ENCODE measurements at regions not wholly inside any gene's neighbourhood (a gene's known extent, or its start where the extent isn't known, plus 50 kb on each side); places are given as distances from the start of the nearest gene placed in this dataset.
"Not testable (repeated sequence)": the region's sequence is repeated elsewhere in the genome, so short reads cannot be mapped to it uniquely, and the experiment has no call there.

DNA sequence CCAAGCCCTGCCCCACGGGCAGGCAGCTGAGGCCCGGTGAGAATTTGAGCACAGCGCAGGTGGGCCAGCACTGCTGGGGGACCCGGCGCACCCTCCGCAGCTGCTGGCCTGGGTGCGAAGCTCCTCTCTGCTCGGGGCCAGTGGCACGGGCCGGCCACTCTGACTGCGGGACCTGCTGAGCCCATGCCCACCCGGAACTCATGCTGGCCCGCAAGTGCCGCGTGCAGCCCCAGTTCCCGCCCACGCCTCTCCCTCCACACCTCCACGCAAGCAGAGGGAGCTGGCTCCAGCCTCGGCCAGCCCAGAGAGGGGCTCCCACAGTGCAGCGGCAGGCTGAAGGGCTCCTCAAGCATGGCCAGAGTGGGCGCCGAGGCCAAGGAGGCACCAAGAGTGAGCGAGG lies 190.1 kb upstream of the IGFBP7 start:
- not testable (repeated sequence) for H3K9me3 ChIP-seq (ENCODE audit: control insufficient read depth in 2 of 2, insufficient read depth in 1 of 2, low read depth in 1 of 2, low read length in 1 of 2); H3K4me1 ChIP-seq (ENCODE audit: control insufficient read depth in 3 of 3, insufficient read depth in 2 of 3, low read depth in 1 of 3, low read length in 2 of 3); H3K27me3 ChIP-seq (ENCODE audit: control insufficient read depth in 3 of 3, insufficient read depth in 3 of 3, low read length in 3 of 3); H3K36me3 ChIP-seq (ENCODE audit: control insufficient read depth in 3 of 3, insufficient read depth in 2 of 3, low read depth in 1 of 3, low read length in 3 of 3); DNase-seq; H3K27ac ChIP-seq (ENCODE audit: low read depth in 1 of 3, low read length in 2 of 3); H3K4me3 ChIP-seq (ENCODE audit: low read depth in 1 of 3, low read length in 3 of 3); FAIRE-seq
- WGBS, 3 donors: 87 to 98% (median 94%) methylated on average over 19 to 23 of the region's 23 CpGs

DNA sequence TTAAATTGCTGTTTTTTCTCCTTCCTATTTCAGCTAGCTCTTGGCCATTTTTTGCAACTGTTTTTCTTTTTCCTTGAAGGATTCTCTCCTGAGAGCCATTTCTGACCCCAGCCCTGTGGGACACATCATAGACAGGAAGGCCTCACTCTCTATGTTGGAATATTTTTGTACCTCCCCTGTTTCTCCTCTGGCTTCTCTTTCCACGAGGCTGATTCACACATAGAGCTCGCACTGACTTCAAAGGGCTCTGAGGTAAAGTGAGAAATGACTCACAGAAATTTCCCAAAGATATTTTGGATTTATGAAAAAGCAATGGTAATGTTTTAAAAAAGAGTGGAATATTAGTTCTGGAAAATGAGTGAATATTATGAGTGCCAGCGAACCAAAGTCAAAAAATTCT lies 181.7 kb upstream of the IGFBP7 start:
- no peak overlapping the region for H3K4me3 ChIP-seq (ENCODE audit: low read depth in 1 of 3, low read length in 3 of 3)
- WGBS, 3 donors: 57 to 75% (median 69%) methylated on average over 3 of the region's 3 CpGs
- H3K4me1 ChIP-seq (ENCODE audit: control insufficient read depth in 3 of 3, insufficient read depth in 2 of 3, low read depth in 1 of 3, low read length in 2 of 3): no peaks in the 10 kb centered on the region
- H3K27me3 ChIP-seq (ENCODE audit: control insufficient read depth in 3 of 3, insufficient read depth in 3 of 3, low read length in 3 of 3): no peaks in the 10 kb centered on the region
- no peaks in the 10 kb centered on the region for H3K36me3 ChIP-seq (ENCODE audit: control insufficient read depth in 3 of 3, insufficient read depth in 2 of 3, low read depth in 1 of 3, low read length in 3 of 3)
- H3K27ac ChIP-seq (ENCODE audit: low read depth in 1 of 3, low read length in 2 of 3): no peak overlapping the region
- FAIRE-seq (no peak), DNase-seq (no peak)
- H3K9me3 ChIP-seq (ENCODE audit: control insufficient read depth in 2 of 2, insufficient read depth in 1 of 2, low read depth in 1 of 2, low read length in 1 of 2): no peaks in the 10 kb centered on the region

DNA sequence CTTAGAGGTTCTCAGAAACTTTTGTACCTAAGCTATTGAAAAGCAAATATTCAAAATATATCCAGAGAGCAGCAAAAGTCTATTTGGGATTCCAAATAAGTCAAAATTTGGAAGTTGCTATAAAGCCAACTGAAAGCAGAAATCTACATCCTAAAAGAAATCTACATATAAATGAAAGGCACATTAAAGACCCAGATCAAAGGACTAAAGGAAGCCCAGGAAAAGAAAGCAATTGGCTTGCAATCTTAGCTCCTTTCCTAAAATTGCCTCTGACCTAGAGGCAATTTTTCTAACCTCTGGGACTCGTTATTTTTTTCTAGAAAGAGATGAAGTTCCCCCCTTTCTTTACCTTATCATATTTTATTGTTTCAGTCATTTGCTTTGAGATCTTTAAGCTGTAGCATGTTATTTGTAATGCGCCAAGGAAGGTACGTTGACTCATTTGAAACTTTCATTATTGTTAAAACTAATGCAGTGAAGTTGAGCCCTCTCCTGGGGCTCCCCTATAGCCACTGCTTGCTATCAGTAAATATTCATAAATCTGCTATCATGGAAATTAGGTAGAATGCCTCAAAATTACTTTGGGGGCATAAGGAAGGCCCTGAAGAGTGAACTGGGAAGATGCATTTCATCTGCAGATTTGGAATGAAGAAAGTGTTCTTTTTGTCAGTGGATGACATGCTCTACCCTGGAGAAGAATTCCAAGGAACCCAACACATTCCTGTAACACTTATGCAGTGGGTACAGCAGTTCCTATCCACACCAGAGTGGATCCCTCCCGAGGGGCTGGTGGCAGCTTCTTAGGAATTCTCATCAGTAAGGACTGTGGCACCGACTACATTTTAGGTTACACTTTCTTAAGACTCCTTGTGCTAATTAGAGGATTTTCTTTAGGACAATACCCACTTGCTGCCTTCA lies 177.8 kb upstream of the IGFBP7 start:
- Histone ChIP-seq H3K27ac (ENCODE audit: low read depth in 1 of 3, low read length in 2 of 3) (no peak overlapping the region), H3K4me1 (ENCODE audit: control insufficient read depth in 3 of 3, insufficient read depth in 2 of 3, low read depth in 1 of 3, low read length in 2 of 3) (no peaks in the 10 kb centered on the region), H3K36me3 (ENCODE audit: control insufficient read depth in 3 of 3, insufficient read depth in 2 of 3, low read depth in 1 of 3, low read length in 3 of 3) (no peaks in the 10 kb centered on the region), H3K27me3 (ENCODE audit: control insufficient read depth in 3 of 3, insufficient read depth in 3 of 3, low read length in 3 of 3) (no peaks in the 10 kb centered on the region), H3K9me3 (ENCODE audit: control insufficient read depth in 2 of 2, insufficient read depth in 1 of 2, low read depth in 1 of 2, low read length in 1 of 2) (no peaks in the 10 kb centered on the region), H3K4me3 (ENCODE audit: low read depth in 1 of 3, low read length in 3 of 3) (no peak overlapping the region)
- FAIRE-seq (no peak), DNase-seq (no peak)
- 57 to 62% (median 59%) methylated on average over 5 of the region's 5 CpGs for WGBS, 3 donors

DNA sequence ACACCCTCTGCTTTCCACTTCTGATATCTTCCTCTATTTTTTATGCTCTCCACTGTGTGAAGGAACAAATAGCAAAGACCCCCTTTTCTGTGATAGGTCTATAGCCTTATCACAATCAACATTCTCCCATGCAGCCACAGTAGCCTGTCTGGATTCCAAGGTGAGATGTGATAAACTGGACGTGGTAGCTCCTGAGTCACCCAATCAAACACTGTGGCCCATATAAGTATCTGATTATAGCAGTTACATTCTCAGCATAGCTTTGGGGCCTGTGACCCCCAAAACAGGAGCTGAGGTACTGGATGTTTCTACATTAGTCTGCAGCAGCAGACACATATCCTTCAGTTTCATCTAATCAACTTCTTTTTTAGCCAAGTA lies 172.7 kb upstream of the IGFBP7 start:
- Histone ChIP-seq H3K27me3 (ENCODE audit: control insufficient read depth in 3 of 3, insufficient read depth in 3 of 3, low read length in 3 of 3) (no peaks in the 10 kb centered on the region), H3K4me3 (ENCODE audit: low read depth in 1 of 3, low read length in 3 of 3) (no peak overlapping the region), H3K27ac (ENCODE audit: low read depth in 1 of 3, low read length in 2 of 3) (no peak overlapping the region), H3K4me1 (ENCODE audit: control insufficient read depth in 3 of 3, insufficient read depth in 2 of 3, low read depth in 1 of 3, low read length in 2 of 3) (no peaks in the 10 kb centered on the region), H3K9me3 (ENCODE audit: control insufficient read depth in 2 of 2, insufficient read depth in 1 of 2, low read depth in 1 of 2, low read length in 1 of 2) (no peaks in the 10 kb centered on the region), H3K36me3 (ENCODE audit: control insufficient read depth in 3 of 3, insufficient read depth in 2 of 3, low read depth in 1 of 3, low read length in 3 of 3) (no peaks in the 10 kb centered on the region)
- WGBS, 3 donors: 24 to 85% (median 66%) methylated on average over 1 of the region's 1 CpG
- DNase-seq: no peak
- FAIRE-seq: no peak

DNA sequence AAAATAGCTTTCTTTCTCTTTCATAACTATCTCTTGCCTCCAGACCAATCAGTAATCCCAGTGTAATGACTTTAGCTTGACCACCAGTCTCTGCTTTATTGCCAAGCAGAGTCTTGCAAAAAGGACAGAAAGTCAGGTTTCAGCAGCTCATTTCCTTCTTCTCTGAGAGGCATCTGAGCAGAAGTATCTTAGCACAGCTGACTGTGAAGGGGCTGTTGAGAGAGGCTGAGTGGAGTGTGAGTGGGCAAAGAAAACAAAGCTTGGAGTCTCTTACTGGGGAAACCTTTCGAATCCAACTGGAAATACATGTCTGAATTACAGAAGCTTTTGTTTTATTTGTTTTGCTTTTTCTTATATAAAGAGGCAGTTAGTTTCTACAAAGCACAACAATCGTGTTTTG lies 170.3 kb upstream of the IGFBP7 start:
- no peak overlapping the region for H3K27ac ChIP-seq (ENCODE audit: low read depth in 1 of 3, low read length in 2 of 3)
- no peaks in the 10 kb centered on the region for H3K4me1 ChIP-seq (ENCODE audit: control insufficient read depth in 3 of 3, insufficient read depth in 2 of 3, low read depth in 1 of 3, low read length in 2 of 3)
- WGBS, 3 donors: 68 to 79% (median 72%) methylated on average over 2 of the region's 2 CpGs
- DNase-seq (no peak), FAIRE-seq (no peak)
- no peaks in the 10 kb centered on the region for H3K9me3 ChIP-seq (ENCODE audit: control insufficient read depth in 2 of 2, insufficient read depth in 1 of 2, low read depth in 1 of 2, low read length in 1 of 2)
- no peaks in the 10 kb centered on the region for H3K27me3 ChIP-seq (ENCODE audit: control insufficient read depth in 3 of 3, insufficient read depth in 3 of 3, low read length in 3 of 3)
- no peak overlapping the region for H3K4me3 ChIP-seq (ENCODE audit: low read depth in 1 of 3, low read length in 3 of 3)
- no peaks in the 10 kb centered on the region for H3K36me3 ChIP-seq (ENCODE audit: control insufficient read depth in 3 of 3, insufficient read depth in 2 of 3, low read depth in 1 of 3, low read length in 3 of 3)

DNA sequence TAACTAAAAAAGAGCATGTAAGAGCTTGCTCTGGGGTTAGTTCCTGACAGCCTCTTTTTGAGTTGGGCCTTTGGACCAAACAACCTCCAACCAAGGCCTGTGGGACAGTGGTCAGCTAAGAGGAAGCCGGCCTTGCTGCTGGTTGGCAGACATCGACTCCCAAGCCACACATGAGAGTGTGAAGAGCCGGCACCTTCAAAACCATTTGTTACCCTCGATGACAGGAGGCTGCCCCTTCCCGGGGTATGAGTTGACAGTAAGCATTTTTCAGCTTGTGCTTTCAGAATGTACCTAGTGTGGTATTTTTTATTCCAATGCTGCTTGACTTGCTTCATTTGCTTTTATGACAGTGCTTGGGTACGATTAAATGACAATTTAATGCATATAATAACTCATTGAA lies 168.6 kb upstream of the IGFBP7 start:
- H3K4me1 ChIP-seq (ENCODE audit: control insufficient read depth in 3 of 3, insufficient read depth in 2 of 3, low read depth in 1 of 3, low read length in 2 of 3): no peaks in the 10 kb centered on the region
- no peaks in the 10 kb centered on the region for H3K36me3 ChIP-seq (ENCODE audit: control insufficient read depth in 3 of 3, insufficient read depth in 2 of 3, low read depth in 1 of 3, low read length in 3 of 3)
- H3K27ac ChIP-seq (ENCODE audit: low read depth in 1 of 3, low read length in 2 of 3): no peak overlapping the region
- H3K27me3 ChIP-seq (ENCODE audit: control insufficient read depth in 3 of 3, insufficient read depth in 3 of 3, low read length in 3 of 3): no peaks in the 10 kb centered on the region
- H3K4me3 ChIP-seq (ENCODE audit: low read depth in 1 of 3, low read length in 3 of 3): no peak overlapping the region
- FAIRE-seq: no peak
- no peak for DNase-seq
- no peaks in the 10 kb centered on the region for H3K9me3 ChIP-seq (ENCODE audit: control insufficient read depth in 2 of 2, insufficient read depth in 1 of 2, low read depth in 1 of 2, low read length in 1 of 2)
- WGBS, 3 donors: 70 to 82% (median 70%) methylated on average over 6 of the region's 6 CpGs

DNA sequence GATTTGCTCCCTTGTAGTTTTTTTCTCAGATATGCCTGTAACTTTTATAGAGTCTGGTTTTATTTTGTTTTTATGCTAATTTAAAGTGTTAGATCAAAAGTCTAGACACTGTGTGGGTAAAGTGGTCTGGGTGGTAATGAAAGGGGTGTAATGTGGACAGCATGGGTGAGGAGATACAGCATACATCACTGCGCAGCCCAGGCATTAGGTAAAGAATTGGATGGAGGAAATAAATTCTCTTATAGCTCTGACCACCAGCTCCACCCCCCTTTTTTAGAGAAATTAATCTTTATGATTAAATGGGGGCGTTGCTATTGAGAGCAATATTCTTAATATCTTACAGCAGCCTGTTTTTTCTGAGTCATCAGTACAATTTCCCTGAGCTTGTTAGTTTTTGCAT lies 163.9 kb upstream of the IGFBP7 start:
- DNase-seq: no peak
- Histone ChIP-seq H3K9me3 (ENCODE audit: control insufficient read depth in 2 of 2, insufficient read depth in 1 of 2, low read depth in 1 of 2, low read length in 1 of 2) (no peaks in the 10 kb centered on the region), H3K4me3 (ENCODE audit: low read depth in 1 of 3, low read length in 3 of 3) (no peak overlapping the region), H3K4me1 (ENCODE audit: control insufficient read depth in 3 of 3, insufficient read depth in 2 of 3, low read depth in 1 of 3, low read length in 2 of 3) (no peaks in the 10 kb centered on the region), H3K36me3 (ENCODE audit: control insufficient read depth in 3 of 3, insufficient read depth in 2 of 3, low read depth in 1 of 3, low read length in 3 of 3) (no peaks in the 10 kb centered on the region), H3K27me3 (ENCODE audit: control insufficient read depth in 3 of 3, insufficient read depth in 3 of 3, low read length in 3 of 3) (no peaks in the 10 kb centered on the region), H3K27ac (ENCODE audit: low read depth in 1 of 3, low read length in 2 of 3) (no peak overlapping the region)
- WGBS, 3 donors: 63 to 77% (median 68%) methylated on average over 2 of the region's 2 CpGs
- no peak for FAIRE-seq

DNA sequence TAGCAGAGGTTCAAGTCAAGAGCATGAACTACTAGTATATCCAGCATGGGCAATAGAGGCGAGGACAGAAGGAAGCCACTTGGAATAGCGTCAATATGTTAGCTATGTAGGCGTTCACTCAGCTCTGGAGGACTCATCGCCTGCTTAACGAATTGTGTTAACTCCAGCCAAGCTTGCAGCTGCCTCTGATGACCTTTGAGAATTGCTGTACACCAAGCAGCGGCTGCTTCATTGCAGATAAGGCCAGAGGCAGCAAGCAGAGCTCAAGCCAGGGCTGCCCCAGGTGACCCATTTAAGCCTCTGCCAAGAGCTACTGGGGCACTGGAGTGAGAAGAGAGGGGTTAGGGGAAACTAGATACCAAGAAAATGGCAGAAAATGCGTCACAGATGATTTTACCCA lies 160.2 kb upstream of the IGFBP7 start:
- no peak for DNase-seq
- 29 to 42% (median 32%) methylated on average over 7 of the region's 7 CpGs for WGBS, 3 donors
- no peaks in the 10 kb centered on the region for H3K27me3 ChIP-seq (ENCODE audit: control insufficient read depth in 3 of 3, insufficient read depth in 3 of 3, low read length in 3 of 3)

More for the DNA sequence above, 160.2 kb upstream of the IGFBP7 start:
- H3K9me3 ChIP-seq (ENCODE audit: control insufficient read depth in 2 of 2, insufficient read depth in 1 of 2, low read depth in 1 of 2, low read length in 1 of 2): no peaks in the 10 kb centered on the region
- no peak overlapping the region for H3K27ac ChIP-seq (ENCODE audit: low read depth in 1 of 3, low read length in 2 of 3)
- H3K4me1 ChIP-seq (ENCODE audit: control insufficient read depth in 3 of 3, insufficient read depth in 2 of 3, low read depth in 1 of 3, low read length in 2 of 3): no peaks in the 10 kb centered on the region
- FAIRE-seq: no peak
- no peak overlapping the region for H3K4me3 ChIP-seq (ENCODE audit: low read depth in 1 of 3, low read length in 3 of 3)
- H3K36me3 ChIP-seq (ENCODE audit: control insufficient read depth in 3 of 3, insufficient read depth in 2 of 3, low read depth in 1 of 3, low read length in 3 of 3): no peaks in the 10 kb centered on the region

Data from small intestine (tissue), 7 donors.